HG02938 (cell line): ENCODE measurements at regions not wholly inside any gene's neighbourhood (a gene's known extent, or its start where the extent isn't known, plus 50 kb on each side); places are given as distances from the start of the nearest gene placed in this dataset.

Source experiments
- ATAC-seq: cut with Tn5 transposase; IDR thresholded peaks from one replicate; pipeline ENCODE4 v1.9.1; 2021; ENCODE audit warnings: mild to moderate bottlenecking, moderate library complexity; ENCODE audit not compliant: unreplicated experiment

DNA sequence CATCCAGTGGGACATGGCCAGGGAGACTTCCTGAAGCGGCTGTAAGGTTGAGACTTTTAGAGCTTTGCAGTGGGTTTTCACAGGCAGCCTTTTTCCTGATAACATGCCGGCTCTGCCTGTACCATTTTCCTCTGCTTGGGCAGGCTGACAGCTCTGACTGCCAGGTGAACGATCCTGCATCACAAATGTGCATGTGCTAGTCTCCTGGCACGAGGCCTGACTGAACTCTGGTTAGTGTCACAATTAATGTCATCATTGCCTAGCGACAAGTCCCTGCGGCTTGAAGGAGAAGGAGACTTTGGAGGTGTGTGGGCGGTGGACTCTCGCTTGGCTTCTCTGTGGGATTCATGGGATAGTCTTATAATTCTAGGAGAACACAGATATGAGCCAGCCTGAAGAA, 783.6 kb upstream of the TSPY4 start:
- ATAC-seq = no peak

GRCh38 chrY:8561385-8561784, 775.9 kb upstream of the TSPY4 start:
- no peak for ATAC-seq

DNA sequence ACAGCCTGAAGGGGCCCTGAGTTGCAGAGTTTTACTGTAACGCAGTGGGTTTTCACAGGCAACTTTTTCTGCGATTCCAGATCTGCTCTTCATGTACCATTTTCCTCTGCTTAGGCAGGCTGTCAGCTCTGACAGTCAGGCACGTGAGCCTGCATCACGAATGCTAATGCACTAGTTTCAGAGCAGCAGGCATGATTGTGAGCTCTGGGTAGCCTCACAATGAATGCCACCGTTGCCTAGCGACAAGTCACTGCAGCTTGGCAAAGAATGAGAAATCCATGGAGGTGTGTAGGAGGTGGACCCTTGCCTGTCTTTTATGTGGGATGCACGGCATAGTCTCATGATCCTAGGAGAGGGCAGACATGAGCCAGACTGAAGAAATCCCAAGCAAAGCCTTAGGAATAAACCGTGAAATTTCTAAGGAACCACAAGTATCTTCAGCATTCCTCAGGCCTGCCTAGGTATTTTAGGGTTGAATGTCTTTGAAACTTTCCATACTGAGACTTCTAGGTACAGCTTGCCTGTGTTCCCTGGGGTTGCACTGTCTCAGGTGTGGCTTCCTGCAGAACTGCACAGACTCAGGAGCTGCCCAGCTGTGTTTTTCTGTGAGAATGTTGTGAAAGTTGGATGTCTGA, 774.7 kb upstream of the TSPY4 start:
- no peak for ATAC-seq

- no peak for ATAC-seq
Observed at GRCh38 chrY:8564421-8564820, 772.8 kb upstream of the TSPY4 start.

DNA sequence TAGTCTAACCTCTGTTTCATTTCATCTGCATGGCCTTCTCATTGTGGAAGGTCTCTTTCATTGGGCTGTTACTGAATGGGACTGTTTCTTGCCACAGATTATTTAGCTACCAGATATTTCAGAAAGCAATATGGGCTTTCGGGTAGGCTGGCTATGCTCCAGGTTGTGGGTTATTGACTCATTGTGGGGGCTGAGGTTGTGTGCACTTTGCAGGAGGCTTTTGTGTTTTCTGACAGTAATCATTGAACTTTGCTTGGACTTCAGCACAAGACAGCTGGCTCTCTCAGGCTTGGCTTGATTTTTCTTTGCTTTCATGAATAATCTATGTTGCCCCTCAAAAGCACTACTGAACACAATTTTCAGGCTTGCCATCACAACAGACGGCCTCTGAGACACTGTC, 771.1 kb upstream of the TSPY4 start:
- peak; percentile 68 for ATAC-seq

- ATAC-seq = no peak
Observed at GRCh38 chrY:8570384-8570783, 766.9 kb upstream of the TSPY4 start.

- ATAC-seq = no peak
Observed at GRCh38 chrY:8572916-8573315, 764.3 kb upstream of the TSPY4 start.

GRCh38 chrY:8582277-8582850, 754.9 kb upstream of the TSPY4 start:
- ATAC-seq = no peak

DNA sequence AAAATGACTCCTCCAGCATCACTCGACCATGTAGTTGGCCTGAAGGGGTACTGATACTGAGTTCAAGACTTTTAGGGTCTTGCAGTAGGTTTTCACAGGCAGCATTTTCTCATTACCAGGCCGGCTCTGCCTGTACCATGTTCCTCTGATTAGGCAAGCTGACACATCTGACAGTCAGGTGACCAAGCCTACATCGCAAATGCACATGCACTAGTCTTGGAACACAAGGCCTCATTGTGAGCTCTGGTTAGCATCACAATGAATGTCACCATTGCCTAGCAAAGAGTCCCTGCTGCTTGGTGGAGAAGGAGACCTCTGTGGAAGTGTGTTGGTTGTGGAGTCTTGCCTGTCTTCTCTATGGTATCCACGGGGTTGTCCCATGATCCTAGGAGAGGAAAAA, 754.1 kb upstream of the TSPY4 start:
- ATAC-seq = no peak

DNA sequence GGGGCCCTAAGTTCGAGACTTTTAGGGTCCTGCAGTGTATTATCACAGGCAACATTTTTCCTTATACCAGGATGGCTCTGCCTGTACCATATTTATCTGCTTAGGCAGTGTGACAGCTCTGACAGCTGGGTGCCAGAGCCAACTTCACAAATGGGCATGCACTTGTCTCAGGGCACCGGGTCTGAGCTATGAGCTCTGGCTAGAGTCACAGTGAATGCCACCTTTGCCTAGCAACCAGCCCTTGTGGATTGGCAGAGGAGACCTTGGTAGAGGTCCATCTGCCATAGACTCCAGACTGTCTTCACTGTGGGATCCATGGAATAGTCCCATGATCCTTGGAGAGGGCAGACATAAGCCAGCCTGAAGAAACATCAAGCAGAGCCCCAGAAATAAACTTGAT, 746.6 kb upstream of the TSPY4 start:
- ATAC-seq = no peak

- ATAC-seq = no peak
Observed at GRCh38 chrY:8591821-8592516, 745.3 kb upstream of the TSPY4 start.

DNA sequence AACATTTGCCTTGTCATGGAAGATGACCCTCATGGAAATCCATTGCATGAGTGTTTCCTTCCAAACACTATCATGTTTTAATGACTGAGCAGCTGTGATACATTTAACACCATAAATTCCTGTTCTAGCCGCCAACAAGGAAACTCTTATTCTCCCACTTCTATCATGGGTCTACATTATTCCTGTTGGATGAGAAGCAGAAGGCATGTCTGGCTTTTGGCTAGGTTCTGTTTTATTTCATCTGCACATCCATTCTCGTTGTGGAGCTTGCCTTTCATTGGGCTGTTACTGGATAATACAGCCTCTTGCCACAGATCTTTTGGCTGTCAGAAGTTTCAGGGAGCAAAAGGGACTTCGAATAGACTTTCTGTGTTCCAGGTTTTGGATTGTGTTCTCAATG, 742.6 kb upstream of the TSPY4 start:
- no peak for ATAC-seq

DNA sequence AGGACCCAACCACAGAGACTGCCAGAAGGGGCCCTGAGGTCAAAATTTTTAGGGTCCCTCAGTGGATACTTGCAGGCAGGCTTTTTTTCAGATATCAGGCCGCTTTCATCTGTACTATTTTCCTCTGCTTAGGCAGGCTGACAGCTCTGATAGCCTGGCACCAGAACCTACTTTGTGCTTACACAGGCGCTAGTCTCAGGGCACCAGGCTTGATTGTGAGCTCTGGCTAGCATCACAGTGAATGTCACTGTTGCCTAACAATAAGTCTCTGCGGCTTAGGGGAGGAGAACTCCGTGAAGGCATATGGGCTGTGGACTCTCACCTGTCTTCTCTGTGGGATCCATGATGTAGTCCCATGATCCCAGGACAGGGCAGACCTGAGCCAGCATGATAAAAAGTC, 738.1 kb upstream of the TSPY4 start:
- ATAC-seq = no peak

GRCh38 chrY:8610620-8611019, 726.6 kb upstream of the TSPY4 start:
- peak; percentile 94 for ATAC-seq

DNA sequence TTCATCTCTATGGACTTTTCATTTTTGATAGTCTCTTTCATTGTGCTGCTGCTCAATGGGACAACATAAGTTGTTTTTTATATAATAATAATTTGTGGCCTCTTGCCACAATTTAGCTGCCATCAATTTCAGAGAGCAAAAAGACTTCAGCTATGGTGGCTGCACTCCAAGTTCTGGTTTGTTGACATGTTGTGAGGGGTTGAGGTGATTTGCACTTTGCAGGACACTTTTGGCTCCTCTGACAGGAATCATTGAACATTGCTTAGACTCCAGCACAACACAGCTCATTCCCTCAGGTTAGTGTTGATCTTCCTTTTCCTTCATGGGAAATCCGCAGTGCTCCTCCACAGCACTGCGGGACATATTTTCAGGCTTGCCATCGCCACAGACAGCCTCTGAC, 725.4 kb upstream of the TSPY4 start:
- ATAC-seq = no peak

DNA sequence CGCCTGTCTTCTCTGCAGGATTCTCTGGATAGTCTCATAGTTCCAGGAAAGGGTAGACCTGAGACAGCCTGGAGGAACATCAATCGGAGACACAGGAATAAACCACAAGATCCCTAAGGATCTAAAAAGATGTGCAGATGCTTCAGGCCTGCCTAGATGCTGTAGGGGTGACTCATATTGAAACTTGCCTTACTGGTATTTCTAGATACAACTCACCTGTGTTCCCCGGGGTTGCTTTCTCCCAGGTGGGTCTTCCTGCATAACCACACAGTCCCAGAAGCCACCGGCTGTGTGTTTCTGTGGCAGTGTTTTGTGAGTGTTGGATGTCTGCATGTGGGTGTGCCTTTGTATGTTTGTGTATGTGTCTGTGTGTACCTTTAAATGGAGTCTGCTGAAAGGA, 719.0 kb upstream of the TSPY4 start:
- ATAC-seq = no peak

- ATAC-seq = no peak
Observed at GRCh38 chrY:8622156-8622555, 715.1 kb upstream of the TSPY4 start.

- ATAC-seq = no peak
Observed at GRCh38 chrY:8622856-8623255, 714.4 kb upstream of the TSPY4 start.

- ATAC-seq = no peak
Observed at GRCh38 chrY:8629636-8630035, 707.6 kb upstream of the TSPY4 start.

- no peak for ATAC-seq
Observed at GRCh38 chrY:8638111-8638510, 699.2 kb upstream of the TSPY4 start.

- ATAC-seq = no peak
Observed at GRCh38 chrY:8644926-8645325, 692.3 kb upstream of the TSPY4 start.

- no peak for ATAC-seq
Observed at GRCh38 chrY:8652445-8652844, 684.8 kb upstream of the TSPY4 start.

DNA sequence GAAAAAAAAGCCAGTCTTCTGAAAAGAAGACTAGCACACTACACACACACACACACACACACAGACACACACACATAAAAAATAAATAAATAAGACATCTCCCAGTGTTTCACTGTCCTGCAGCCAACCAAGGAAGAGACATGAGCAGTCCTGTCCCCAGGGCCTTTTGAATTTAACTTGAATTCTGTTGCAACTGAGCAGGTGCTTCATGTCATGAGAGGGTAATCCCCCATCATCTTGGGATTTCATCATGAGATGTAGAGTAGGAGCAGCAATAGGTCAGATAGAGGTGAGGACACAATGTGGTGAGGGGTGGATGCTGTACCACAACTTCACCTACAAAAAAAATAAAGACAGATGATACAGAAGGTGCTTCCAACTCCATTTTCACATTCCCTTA, 682.2 kb upstream of the TSPY4 start:
- no peak for ATAC-seq
